HG03064 (cell line): ENCODE measurements at regions not wholly inside any gene's neighbourhood (a gene's known extent, or its start where the extent isn't known, plus 50 kb on each side); places are given as distances from the start of the nearest gene placed in this dataset.

Source experiments
- ATAC-seq: cut with Tn5 transposase; IDR thresholded peaks from one replicate; pipeline ENCODE4 v1.9.1; 2021; ENCODE audit warnings: low read depth; ENCODE audit not compliant: unreplicated experiment

- no peak for ATAC-seq
Observed at GRCh38 chr2:14577843-14578242, 54.7 kb upstream of the LRATD1 start.
